H1 (cell line): ENCODE measurements at regions not wholly inside any gene's neighbourhood (a gene's known extent, or its start where the extent isn't known, plus 50 kb on each side); places are given as distances from the start of the nearest gene placed in this dataset.

Source experiments
- CTCF ChIA-PET: fragments of 300-600 bp; sonication (Branson Sonifier 250); formaldehyde crosslinking; loops from one replicate; lab custom pipeline; 2021; ENCODE audit not compliant: partially characterized antibody; lab: Charles Lee
- POLR2A ChIA-PET: fragments of 300-600 bp; sonication (Branson Sonifier 250); formaldehyde crosslinking; loops from one replicate; lab custom pipeline; 2021; ENCODE audit warnings: inconsistent platforms; ENCODE audit not compliant: partially characterized antibody; lab: Charles Lee
- DNase-seq, 2 experiments: peaks; one replicate each; pipeline versions ENCODE4 v3.0.0 to v3.0.0-alpha.2; 2010 to 2022; ENCODE audit warnings: low spot score in 2 of 2, low read depth in 1 of 2, mixed read lengths in 1 of 2
- FAIRE-seq: peaks from 2 replicates; lab custom pipeline; 2011; peaks lifted over from hg19 to GRCh38; lab: Jason Lieb, UNC
- H2AFZ ChIP-seq: 2 replicates; pipeline ENCODE4 v1.8.1; 2012; ENCODE audit warnings: low read length, inconsistent platforms
- H2AK5ac ChIP-seq: 2 replicates; pipeline ENCODE4 v1.6.1; 2013; ENCODE audit warnings: low read depth, low read length
- H2BK120ac ChIP-seq: replicated peaks from 2 replicates; pipeline ENCODE3; 2013; ENCODE audit warnings: low read depth, low read length, inconsistent platforms
- H2BK12ac ChIP-seq: 2 replicates; pipeline ENCODE4 v1.6.1; 2013; ENCODE audit warnings: low read depth, low read length
- H2BK15ac ChIP-seq: 2 replicates; pipeline ENCODE4 v1.6.1; 2013; ENCODE audit warnings: low read length
- H2BK20ac ChIP-seq: 2 replicates; pipeline ENCODE4 v1.6.1; 2013; ENCODE audit warnings: low read length
- H2BK5ac ChIP-seq: 2 replicates; pipeline ENCODE4 v1.6.1; 2013; ENCODE audit warnings: low read depth, low read length
- H3K14ac ChIP-seq: 2 replicates; pipeline ENCODE4 v1.6.1; 2013; ENCODE audit warnings: inconsistent platforms; ENCODE audit not compliant: insufficient read length
- H3K18ac ChIP-seq: 2 replicates; pipeline ENCODE4 v1.6.1; 2013; ENCODE audit warnings: low read length; ENCODE audit errors: extremely low read depth
- H3K23ac ChIP-seq: 2 replicates; pipeline ENCODE4 v1.6.1; 2013; ENCODE audit warnings: inconsistent platforms; ENCODE audit not compliant: insufficient read length
- H3K23me2 ChIP-seq: 2 replicates; pipeline ENCODE4 v1.6.1; 2013; ENCODE audit warnings: low read depth, low read length
- H3K27ac ChIP-seq: 2 replicates; pipeline ENCODE4 v1.6.1; 2011; ENCODE audit warnings: low read depth, low read length, inconsistent platforms
- H3K27me3 ChIP-seq, 4 experiments: replicated peaks in 1 of 4; 1 replicate in 1 of 4; 2 replicates in 3 of 4; pipeline versions ENCODE4 v1.6.1 to v1.8.1; 2011 to 2013; ENCODE audit warnings: low read length in 3 of 4, mild to moderate bottlenecking in 3 of 4, inconsistent platforms in 2 of 4, mixed read lengths in 2 of 4, moderate library complexity in 1 of 4; ENCODE audit not compliant: control insufficient read depth in 3 of 4, insufficient read depth in 3 of 4; ENCODE audit errors: extremely low read depth in 1 of 4
- H3K36me3 ChIP-seq, 4 experiments: 2 replicates each; pipeline versions ENCODE4 v1.6.1 to v1.8.1; 2011 to 2013; ENCODE audit warnings: mild to moderate bottlenecking in 4 of 4, low read length in 3 of 4, moderate library complexity in 2 of 4, control low read depth in 1 of 4, inconsistent platforms in 1 of 4; ENCODE audit not compliant: insufficient read depth in 4 of 4, control insufficient read depth in 2 of 4
- H3K4ac ChIP-seq: replicated peaks from 2 replicates; pipeline ENCODE3; 2013; ENCODE audit warnings: low read length, low read depth, mixed read lengths, inconsistent platforms; ENCODE audit not compliant: insufficient read length
- H3K4me1 ChIP-seq, 4 experiments: replicated peaks in 1 of 4; 1 replicate in 1 of 4; 2 replicates in 3 of 4; pipeline versions ENCODE4 v1.6.1 to v1.8.1; 2011 to 2013; ENCODE audit warnings: low read length in 3 of 4, inconsistent platforms in 2 of 4, mixed read lengths in 1 of 4; ENCODE audit not compliant: insufficient read depth in 4 of 4, control insufficient read depth in 3 of 4
- H3K4me2 ChIP-seq, 2 experiments: 2 replicates each; pipeline versions ENCODE4 v1.6.1 to v1.8.1; 2011 to 2013; ENCODE audit warnings: low read depth in 2 of 2, low read length in 2 of 2, control low read depth in 1 of 2, inconsistent platforms in 1 of 2, mild to moderate bottlenecking in 1 of 2; ENCODE audit not compliant: insufficient read depth in 1 of 2
- H3K4me3 ChIP-seq, 4 experiments: fragments of 200-600, 300-600 bp in 1 of 4; sonication (generic), shearing (Covaris generic), sonication (Bioruptor Twin) in 1 of 4; 2 replicates each; pipeline versions ENCODE4 v1.5.1 to v1.8.1; 2011 to 2016; ENCODE audit warnings: low read length in 4 of 4, low read depth in 3 of 4, control low read depth in 2 of 4, inconsistent platforms in 2 of 4, mild to moderate bottlenecking in 2 of 4, mixed read lengths in 1 of 4, moderate library complexity in 1 of 4; ENCODE audit not compliant: insufficient read depth in 2 of 4; ENCODE audit errors: extremely low read depth in 1 of 4
- H3K56ac ChIP-seq: replicated peaks from 2 replicates; pipeline ENCODE3; 2013; ENCODE audit warnings: low read depth, mild to moderate bottlenecking, mixed read lengths, low read length, inconsistent platforms; ENCODE audit not compliant: insufficient read length
- H3K79me1 ChIP-seq: 2 replicates; pipeline ENCODE4 v1.6.1; 2013; ENCODE audit warnings: low read depth, low read length, control low read depth
- H3K79me2 ChIP-seq, 2 experiments: 2 replicates each; pipeline versions ENCODE4 v1.6.1 to v1.8.1; 2012 to 2013; ENCODE audit warnings: low read length in 2 of 2, mild to moderate bottlenecking in 2 of 2, inconsistent platforms in 1 of 2; ENCODE audit not compliant: insufficient read depth in 2 of 2, control insufficient read depth in 1 of 2
- H3K9ac ChIP-seq, 4 experiments: replicated peaks in 1 of 4; 1 replicate in 1 of 4; 2 replicates in 3 of 4; pipeline versions ENCODE4 v1.6.1 to v1.8.1; 2011 to 2013; ENCODE audit warnings: low read depth in 3 of 4, low read length in 3 of 4, control low read depth in 2 of 4, mild to moderate bottlenecking in 2 of 4, moderate library complexity in 2 of 4, inconsistent platforms in 1 of 4; ENCODE audit errors: extremely low read depth in 1 of 4
- H3K9me3 ChIP-seq, 2 experiments: 2 replicates each; pipeline versions ENCODE4 v1.6.1 to v1.8.1; 2012 to 2013; ENCODE audit warnings: mild to moderate bottlenecking in 2 of 2, moderate library complexity in 2 of 2, control low read depth in 1 of 2, inconsistent platforms in 1 of 2, low read depth in 1 of 2, low read length in 1 of 2, mixed read lengths in 1 of 2; ENCODE audit not compliant: insufficient read depth in 2 of 2
- H4K20me1 ChIP-seq, 2 experiments: replicated peaks in 1 of 2; 2 replicates each; pipeline versions ENCODE3 to v1.8.1; 2011 to 2013; ENCODE audit warnings: inconsistent platforms in 2 of 2, low read length in 2 of 2, mild to moderate bottlenecking in 1 of 2; ENCODE audit not compliant: insufficient read depth in 2 of 2, control insufficient read depth in 1 of 2
- H4K5ac ChIP-seq: 2 replicates; pipeline ENCODE4 v1.6.1; 2013; ENCODE audit warnings: low read length, low read depth, mixed read lengths, inconsistent platforms; ENCODE audit not compliant: insufficient read length
- H4K8ac ChIP-seq: 2 replicates; pipeline ENCODE4 v1.8.0; 2013; ENCODE audit warnings: mild to moderate bottlenecking, moderate library complexity, low read length, inconsistent platforms; ENCODE audit not compliant: insufficient read depth; ENCODE audit errors: extremely low read depth
- H4K91ac ChIP-seq: replicated peaks from 2 replicates; pipeline ENCODE3; 2013; ENCODE audit warnings: low read length, mixed read lengths, inconsistent platforms; ENCODE audit not compliant: insufficient read length
- BRCA1 ChIP-seq: IDR thresholded peaks from 2 replicates; pipeline ENCODE4 v1.6.1; 2012; ENCODE audit warnings: low read depth, low read length, improper control_type of control experiment
- CEBPB ChIP-seq: IDR thresholded peaks from 2 replicates; pipeline ENCODE4 v1.6.1; 2012; ENCODE audit warnings: low read depth, low read length
- CHD1 ChIP-seq: IDR thresholded peaks from 2 replicates; pipeline ENCODE4 v1.6.1; 2012; ENCODE audit warnings: low read depth, low read length, improper control_type of control experiment
- CREB1 ChIP-seq: IDR thresholded peaks from 2 replicates; pipeline ENCODE4 v1.6.1; 2012; ENCODE audit warnings: inconsistent platforms
- GABPA ChIP-seq: IDR thresholded peaks from 2 replicates; pipeline ENCODE4 v1.6.1; 2011; ENCODE audit warnings: mild to moderate bottlenecking, low read length, moderate library complexity, borderline replicate concordance; ENCODE audit not compliant: insufficient read depth
- HDAC6 ChIP-seq: IDR thresholded peaks from one replicate; pipeline ENCODE4 v1.7.1; 2012; ENCODE audit warnings: low read depth, mild to moderate bottlenecking, inconsistent platforms, low read length, moderate library complexity
- POU5F1 ChIP-seq: IDR thresholded peaks from 2 replicates; pipeline ENCODE4 v1.6.1; 2011; ENCODE audit warnings: low read depth, mild to moderate bottlenecking, low read length, moderate library complexity
- SAP30 ChIP-seq: fragments of 300-600 bp; sonication (generic); IDR thresholded peaks from 2 replicates; pipeline ENCODE4 v1.7.1; 2012; ENCODE audit warnings: low read length, moderate library complexity, mild to moderate bottlenecking, inconsistent platforms; ENCODE audit not compliant: insufficient read depth, insufficient replicate concordance
- SP2 ChIP-seq: IDR thresholded peaks from 2 replicates; pipeline ENCODE4 v1.6.1; 2012; ENCODE audit warnings: mild to moderate bottlenecking, low read length, inconsistent platforms
- SP4 ChIP-seq: IDR thresholded peaks from 2 replicates; pipeline ENCODE4 v1.6.1; 2012; ENCODE audit warnings: low read length, inconsistent platforms
- TEAD4 ChIP-seq: IDR thresholded peaks from 2 replicates; pipeline ENCODE4 v1.6.1; 2012; ENCODE audit warnings: low read depth, low read length, inconsistent platforms, mixed read lengths
- WGBS, 2 experiments: shearing (Covaris generic) in 1 of 2; methylation state at CpG; one replicate each; pipeline versions ENCODE4 v1.1.6 to v1.1.7; 2013 to 2015; ENCODE audit warnings: low lambda C conversion rate in 2 of 2, mixed read lengths in 2 of 2, inconsistent platforms in 1 of 2, low coverage in 1 of 2, missing lambda C conversion rate in 1 of 2; ENCODE audit not compliant: insufficient replicate concordance in 2 of 2, insufficient coverage in 1 of 2, insufficient read length in 1 of 2; ENCODE audit errors: extremely low coverage in 1 of 2, missing lambda C conversion rate in 1 of 2; 5-methylcytosine and 5-hydroxymethylcytosine counted together

GRCh38 chr6:159342146-159342545 is 172.9 kb downstream of the FNDC1 start:
- TF ChIP-seq POU5F1, result no peak
- no peak for TF ChIP-seq GABPA
- TF ChIP-seq CREB1, result no peak
- TF ChIP-seq BRCA1, result no peak
- no peak for TF ChIP-seq CHD1
- TF ChIP-seq SAP30, result no peak
- TF ChIP-seq CEBPB, result no peak
- no peak for TF ChIP-seq SP4
- no peak for TF ChIP-seq HDAC6
- TF ChIP-seq TEAD4, result no peak
- no peak for TF ChIP-seq SP2
- H3K27me3 ChIP-seq, result no peaks in the 10 kb centered on the region
- ChIA-PET CTCF (no interaction called here), POLR2A (no interaction called here)
- H3K79me1 ChIP-seq, result no peaks in the 10 kb centered on the region
- no peak overlapping the region for H3K56ac ChIP-seq
- H2AK5ac ChIP-seq, result no peak overlapping the region
- H3K9me3 ChIP-seq, result peaks cover 40 to 51% of the 10 kb centered on the region in 2 experiments
- H3K4me3 ChIP-seq, result no peak overlapping the region
- no peak overlapping the region for H2BK120ac ChIP-seq
- H3K23me2 ChIP-seq, result no peaks in the 10 kb centered on the region
- no peak overlapping the region for H3K4ac ChIP-seq
- H3K4me1 ChIP-seq, result no peaks in the 10 kb centered on the region
- no peak overlapping the region for H2BK15ac ChIP-seq
- no peak for FAIRE-seq
- no peak overlapping the region for H2BK20ac ChIP-seq
- no peak overlapping the region for H3K27ac ChIP-seq
- DNase-seq, result no peak
- H3K36me3 ChIP-seq, result no peaks in the 10 kb centered on the region
- no peak overlapping the region for H4K5ac ChIP-seq
- H3K79me2 ChIP-seq, result no peaks in the 10 kb centered on the region
- no peak overlapping the region for H2AFZ ChIP-seq
- H3K14ac ChIP-seq, result no peak overlapping the region
- H3K18ac ChIP-seq, result no peak overlapping the region
- H2BK12ac ChIP-seq, result no peak overlapping the region
- no peaks in the 10 kb centered on the region for H4K20me1 ChIP-seq
- no peak overlapping the region for H3K9ac ChIP-seq
- no peak overlapping the region for H4K8ac ChIP-seq
- H2BK5ac ChIP-seq, result no peak overlapping the region
- H3K23ac ChIP-seq, result no peak overlapping the region
- no peak overlapping the region for H4K91ac ChIP-seq
- H3K4me2 ChIP-seq, result no peak overlapping the region
- WGBS, 2 experiments, result 43% methylated on average over 2 of the region's 2 CpGs; no CpG with 5 or more reads in 1 of the 2 experiments
